Kidney (tissue), 13 donors: ENCODE measurements at regions not wholly inside any gene's neighbourhood (a gene's known extent, or its start where the extent isn't known, plus 50 kb on each side); places are given as distances from the start of the nearest gene placed in this dataset.

Source experiments
- DNase-seq, 5 donors: peaks; one replicate each; pipeline ENCODE4 v3.0.0-alpha.2; 2013 to 2020
- FAIRE-seq: peaks from 2 replicates; lab custom pipeline; 2012; peaks lifted over from hg19 to GRCh38; lab: Jason Lieb, UNC
- H3K27ac ChIP-seq, 2 donors: one replicate each; pipeline ENCODE4 v1.7.0; 2013; ENCODE audit warnings: low read depth in 2 of 2, low read length in 2 of 2, inconsistent platforms in 1 of 2
- H3K27me3 ChIP-seq: one replicate; pipeline ENCODE4 v1.7.1; 2013; ENCODE audit warnings: low read length, inconsistent platforms; ENCODE audit not compliant: control insufficient read depth, insufficient read depth
- H3K36me3 ChIP-seq, 3 donors: one replicate each; pipeline versions ENCODE4 v1.7.0 to v1.7.1; 2013; ENCODE audit warnings: low read length in 3 of 3, control low read depth in 1 of 3, inconsistent platforms in 1 of 3; ENCODE audit not compliant: insufficient read depth in 3 of 3, control insufficient read depth in 2 of 3
- H3K4me1 ChIP-seq, 3 donors: one replicate each; pipeline versions ENCODE4 v1.7.0 to v1.7.1; 2013; ENCODE audit warnings: low read length in 3 of 3, inconsistent platforms in 1 of 3, low read depth in 1 of 3; ENCODE audit not compliant: control insufficient read depth in 2 of 3, insufficient read depth in 2 of 3
- H3K4me3 ChIP-seq, 3 donors: one replicate each; pipeline versions ENCODE4 v1.7.0 to v1.8.1; 2013; ENCODE audit warnings: low read length in 3 of 3, control low read depth in 1 of 3, inconsistent platforms in 1 of 3
- H3K9ac ChIP-seq, 3 donors: one replicate each; pipeline versions ENCODE4 v1.7.0 to v1.7.1; 2013; ENCODE audit warnings: low read length in 3 of 3, control low read depth in 1 of 3, inconsistent platforms in 1 of 3
- H3K9me3 ChIP-seq, 3 donors: one replicate each; pipeline versions ENCODE4 v1.7.0 to v1.7.1; 2013; ENCODE audit warnings: low read length in 3 of 3, control low read depth in 1 of 3, inconsistent platforms in 1 of 3; ENCODE audit not compliant: control insufficient read depth in 2 of 3, insufficient read depth in 1 of 3
- CTCF ChIP-seq: IDR thresholded peaks from 3 replicates; pipeline ENCODE4 v1.5.1; 2012; ENCODE audit warnings: mild to moderate bottlenecking, moderate library complexity, borderline replicate concordance; ENCODE audit not compliant: insufficient read depth; ENCODE audit errors: extremely low read depth
- intact Hi-C: fragments of 100-400 bp; cut with DNase I; formaldehyde crosslinking; loops from one replicate; pipeline ENCODE4 v1.11.1; 2022
- donor health status: control.
- donor health status: control.
- donor health status: control.
- donor health status: control.
- donor health status: control.
- donor health status: DM: yes; HTN: yes; CAD: no.
- donor health status: Normal renal cell carcinoma (clear cell type).

GRCh38 chr2:155599834-155600233 is 732.7 kb downstream of the NR4A2 start:
- Histone ChIP-seq H3K9ac (no peak overlapping the region), H3K4me3 (no peak overlapping the region), H3K36me3 (no peaks in the 10 kb centered on the region), H3K27me3 (no peaks in the 10 kb centered on the region), H3K27ac (no peak overlapping the region), H3K9me3 (no peaks in the 10 kb centered on the region), H3K4me1 (no peaks in the 10 kb centered on the region)
- intact Hi-C loops, result no loop called here
- DNase-seq, result peak in 1 of 5 donors; percentile 43
- TF ChIP-seq CTCF, result no peak
- FAIRE-seq, result no peak

- no peak for DNase-seq
- Histone ChIP-seq H3K9me3 (peaks cover 0 to 11% (median 0%) of the 10 kb centered on the region in 3 donors), H3K4me1 (no peaks in the 10 kb centered on the region), H3K36me3 (no peaks in the 10 kb centered on the region), H3K27ac (no peak overlapping the region), H3K9ac (no peak overlapping the region), H3K27me3 (no peaks in the 10 kb centered on the region), H3K4me3 (no peak overlapping the region)
- FAIRE-seq, result no peak
- intact Hi-C loops, result no loop called here
- no peak for TF ChIP-seq CTCF
Observed at GRCh38 chr2:155583674-155584195, 748.8 kb downstream of the NR4A2 start.

GRCh38 chr2:155574941-155575340 is 757.6 kb downstream of the NR4A2 start:
- FAIRE-seq, result no peak
- no peak for TF ChIP-seq CTCF
- no peak overlapping the region for H3K27ac ChIP-seq
- no peak overlapping the region for H3K4me3 ChIP-seq
- H3K9me3 ChIP-seq, result no peaks in the 10 kb centered on the region
- H3K36me3 ChIP-seq, result no peaks in the 10 kb centered on the region
- intact Hi-C loops, result no loop called here
- DNase-seq, result no peak
- no peaks in the 10 kb centered on the region for H3K4me1 ChIP-seq
- H3K9ac ChIP-seq, result no peak overlapping the region
- H3K27me3 ChIP-seq, result no peaks in the 10 kb centered on the region

- Histone ChIP-seq H3K4me3 (no peak overlapping the region), H3K4me1 (no peaks in the 10 kb centered on the region), H3K9me3 (no peaks in the 10 kb centered on the region), H3K27me3 (no peaks in the 10 kb centered on the region), H3K36me3 (no peaks in the 10 kb centered on the region), H3K27ac (no peak overlapping the region), H3K9ac (no peak overlapping the region)
- FAIRE-seq (no peak), DNase-seq (no peak)
- TF ChIP-seq CTCF, result no peak
- intact Hi-C loops, result no loop called here
Observed at GRCh38 chr2:155547571-155547970, 785.0 kb downstream of the NR4A2 start.
